GM12891 (cell line): ENCODE measurements at regions not wholly inside any gene's neighbourhood (a gene's known extent, or its start where the extent isn't known, plus 50 kb on each side); places are given as distances from the start of the nearest gene placed in this dataset.

Experiments
- DNase-seq: peaks from one replicate; pipeline ENCODE4 v3.0.0; 2011; ENCODE audit warnings: low spot score; ENCODE audit not compliant: insufficient read length
- FAIRE-seq: peaks from 2 replicates; lab custom pipeline; 2011; peaks lifted over from hg19 to GRCh38; lab: Jason Lieb, UNC
- PAX5 ChIP-seq: IDR thresholded peaks from 2 replicates; pipeline ENCODE4 v1.6.1; 2011; ENCODE audit warnings: low read length, moderate library complexity, mild to moderate bottlenecking; ENCODE audit not compliant: insufficient read depth, severe bottlenecking
- POLR2A ChIP-seq: IDR thresholded peaks from 2 replicates; pipeline ENCODE4 v1.6.1; 2011; ENCODE audit warnings: low read depth, low read length, control low read depth
- POLR2AphosphoS5 ChIP-seq: IDR thresholded peaks from 2 replicates; pipeline ENCODE4 v1.6.1; 2011; ENCODE audit warnings: low read depth, low read length, control low read depth
- POU2F2 ChIP-seq: IDR thresholded peaks from 2 replicates; pipeline ENCODE4 v1.6.1; 2011; ENCODE audit warnings: low read depth, mild to moderate bottlenecking, control low read depth, low read length, moderate library complexity
- SPI1 ChIP-seq: IDR thresholded peaks from 2 replicates; pipeline ENCODE4 v1.6.1; 2011; ENCODE audit warnings: low read depth, low read length, control low read depth
- TAF1 ChIP-seq: IDR thresholded peaks from 2 replicates; pipeline ENCODE4 v1.6.1; 2011; ENCODE audit warnings: low read depth, low read length, control low read depth

- DNase-seq (no peak), FAIRE-seq (peak; percentile 87)
- TF ChIP-seq TAF1 (no peak), SPI1 (no peak), POU2F2 (no peak), POLR2AphosphoS5 (no peak), POLR2A (no peak), PAX5 (no peak)
These were observed 195.5 kb upstream of the BTG1 start for GRCh38 chr12:92341065-92341668.

DNA sequence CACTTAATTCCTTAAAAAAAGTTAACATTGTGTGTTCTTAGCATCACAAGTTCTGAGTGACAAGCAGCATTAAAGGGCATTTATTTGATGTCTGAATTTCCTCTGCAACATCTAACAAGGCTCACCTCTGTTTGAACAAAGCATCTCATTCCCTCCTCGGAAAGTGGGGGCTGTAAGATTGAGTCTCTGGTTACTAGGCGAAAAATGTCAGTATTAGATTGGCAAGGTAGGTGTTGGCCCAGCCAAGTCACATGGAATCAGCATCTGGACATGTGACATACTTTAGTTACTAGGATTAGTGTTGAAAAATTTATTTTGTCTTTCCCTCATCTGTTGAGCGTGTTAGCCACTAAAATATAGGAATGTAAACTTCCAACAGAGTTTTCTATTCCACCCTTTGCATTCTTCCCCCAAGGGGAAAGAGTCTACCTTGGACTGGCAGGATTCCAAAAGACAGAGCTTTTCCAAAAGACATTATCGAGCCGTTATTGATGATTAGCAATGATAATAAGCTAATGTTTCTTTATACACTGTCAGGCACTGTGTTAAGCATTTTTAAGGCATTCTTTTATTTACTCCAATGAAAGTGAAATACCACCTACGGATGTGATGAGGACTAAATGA, 194.9 kb upstream of the BTG1 start:
- TF ChIP-seq POLR2A (no peak), TAF1 (no peak), POLR2AphosphoS5 (no peak), POU2F2 (no peak), PAX5 (no peak)
- no peak for DNase-seq
- peak; percentile 20 for FAIRE-seq

GRCh38 chr12:92340003-92340402, 194.4 kb upstream of the BTG1 start:
- no peak for TF ChIP-seq POLR2AphosphoS5
- DNase-seq = no peak
- no peak for FAIRE-seq

DNA sequence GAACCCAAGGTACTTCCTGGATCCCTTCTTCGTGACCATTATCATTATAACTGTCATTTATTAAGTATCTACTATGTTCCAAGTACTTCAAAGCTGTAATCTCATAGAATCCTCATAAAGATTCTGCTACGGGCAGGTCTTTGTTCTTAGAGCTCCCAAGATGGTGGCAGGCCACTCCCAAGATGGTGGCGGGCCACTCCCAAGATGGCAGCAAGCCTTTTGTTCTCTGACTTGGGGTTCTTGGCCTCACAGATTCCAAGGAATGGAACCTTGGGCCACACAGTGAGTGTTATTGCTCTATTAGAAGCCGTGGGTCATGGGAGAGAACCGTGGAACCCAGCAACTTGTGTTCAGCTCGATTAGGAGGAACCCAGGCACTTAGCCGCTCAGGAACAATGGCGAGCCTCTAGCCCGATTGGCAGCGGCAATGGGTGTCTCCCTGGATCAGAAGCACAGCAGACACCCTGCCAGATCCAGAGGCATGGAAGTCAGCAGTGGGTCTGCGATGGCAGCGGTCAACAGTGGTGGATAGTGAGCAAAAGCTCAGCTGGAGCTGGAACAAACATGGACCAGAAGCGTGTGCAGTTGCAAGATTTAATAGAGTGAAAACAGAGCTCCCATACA, 193.7 kb upstream of the BTG1 start:
- DNase-seq (no peak), FAIRE-seq (peak; percentile 35)
- TF ChIP-seq TAF1 = no peak
- no peak for TF ChIP-seq SPI1
- no peak for TF ChIP-seq POLR2A
- no peak for TF ChIP-seq POU2F2
- TF ChIP-seq POLR2AphosphoS5 = no peak
- TF ChIP-seq PAX5 = no peak

DNA sequence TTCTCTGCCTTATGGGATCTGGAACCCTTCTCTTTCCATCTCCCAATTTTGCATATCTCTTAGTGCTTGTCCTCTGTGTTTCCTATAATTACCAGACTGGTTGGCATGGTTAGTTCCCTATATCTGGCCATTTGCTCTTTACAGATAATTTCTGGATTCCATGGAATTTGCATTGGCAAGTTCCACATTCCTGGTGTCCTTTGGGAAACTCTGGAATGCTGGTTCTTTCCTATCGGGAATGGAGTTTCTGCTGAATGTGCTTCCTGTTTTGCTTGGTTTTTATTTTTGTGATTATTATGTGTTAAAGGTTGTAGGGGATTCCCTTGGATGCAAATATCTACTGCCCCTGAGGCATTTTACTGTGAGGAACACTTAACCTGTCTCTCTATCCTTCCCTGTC, 193.0 kb upstream of the BTG1 start:
- no peak for DNase-seq
- FAIRE-seq = no peak
- TF ChIP-seq POLR2AphosphoS5 (no peak), POLR2A (no peak)

DNA sequence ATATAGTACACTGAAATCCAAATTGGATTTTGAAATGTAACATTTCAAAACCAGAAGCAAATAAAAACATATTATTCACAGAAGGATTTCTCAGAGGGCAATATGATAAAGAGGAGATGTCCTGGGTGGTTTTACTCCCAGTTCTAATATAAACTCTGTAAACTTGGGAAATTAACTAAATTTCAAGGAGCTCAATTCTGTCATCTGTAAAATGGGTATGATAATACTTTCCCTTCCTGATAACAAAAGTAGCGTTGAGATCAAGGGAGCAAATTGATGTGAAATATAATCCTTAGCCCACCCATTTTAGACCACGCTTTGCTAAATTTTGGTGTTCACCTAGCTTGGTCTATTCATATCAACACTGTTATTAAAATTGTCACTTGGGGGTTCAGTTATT, 192.5 kb upstream of the BTG1 start:
- TF ChIP-seq PAX5 = no peak
- TF ChIP-seq SPI1 = no peak
- TF ChIP-seq TAF1 = no peak
- TF ChIP-seq POLR2A = no peak
- TF ChIP-seq POU2F2 = no peak
- TF ChIP-seq POLR2AphosphoS5 = no peak
- DNase-seq (no peak), FAIRE-seq (no peak)

DNA sequence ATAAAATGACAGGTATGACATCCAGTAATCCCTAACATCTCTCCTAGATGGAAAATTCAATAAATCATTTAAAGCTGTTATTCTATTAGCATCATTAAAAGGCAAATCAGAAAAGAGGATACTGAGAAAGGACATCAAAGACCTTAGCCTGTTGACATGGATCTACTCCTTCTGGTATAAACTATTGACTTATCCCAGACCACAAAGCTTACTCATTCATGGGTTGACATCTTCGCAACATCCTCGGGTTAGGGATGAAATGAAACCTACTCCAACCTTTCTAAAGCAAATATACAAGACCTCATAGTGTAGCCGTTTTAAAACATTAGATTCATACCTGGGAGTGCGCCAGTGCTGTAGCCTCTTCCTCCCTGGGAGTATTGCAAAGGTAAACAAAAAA, 191.5 kb upstream of the BTG1 start:
- no peak for TF ChIP-seq PAX5
- TF ChIP-seq POU2F2 = no peak
- TF ChIP-seq POLR2A = no peak
- TF ChIP-seq SPI1 = no peak
- TF ChIP-seq TAF1 = no peak
- TF ChIP-seq POLR2AphosphoS5 = no peak
- FAIRE-seq (peak; percentile 35), DNase-seq (no peak)

DNA sequence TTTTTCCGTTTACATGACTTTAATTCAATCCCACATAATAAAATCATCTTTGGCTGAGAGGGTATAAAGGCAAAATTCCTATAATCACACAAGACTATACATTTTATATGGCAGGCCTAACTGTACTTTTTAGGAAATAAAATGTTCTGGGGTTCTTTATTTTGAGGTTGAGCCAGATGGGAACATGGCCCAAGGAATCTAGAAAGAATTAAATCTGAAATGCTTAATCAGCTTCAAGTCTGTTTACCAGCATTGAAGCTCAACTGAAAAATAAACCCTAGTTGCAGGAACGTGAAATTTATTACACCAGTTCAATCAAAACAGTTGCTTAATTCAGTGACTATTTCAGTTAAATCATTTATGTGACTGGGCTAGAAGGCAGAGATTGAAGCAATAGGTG, 191.0 kb upstream of the BTG1 start:
- FAIRE-seq (no peak), DNase-seq (no peak)
- TF ChIP-seq POU2F2 (no peak), TAF1 (no peak), POLR2A (no peak)

DNA sequence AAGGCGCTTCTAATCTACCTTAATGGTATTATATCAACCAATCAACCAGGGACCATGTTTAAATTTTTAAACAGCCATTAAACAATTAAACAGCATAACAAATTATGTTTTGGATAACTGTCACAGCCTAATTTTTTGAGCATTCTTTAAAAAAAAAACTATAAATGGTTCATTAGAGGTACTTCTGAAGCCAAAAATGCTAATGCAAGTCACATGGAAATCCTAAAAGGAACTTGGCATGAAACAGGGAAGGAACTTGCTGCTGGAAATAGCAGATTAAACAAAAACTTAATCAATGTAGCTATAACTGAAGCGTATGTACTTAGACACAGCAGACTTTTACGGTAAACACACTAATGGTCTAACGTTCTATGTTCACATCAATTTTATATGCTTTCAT, 190.2 kb upstream of the BTG1 start:
- no peak for DNase-seq
- TF ChIP-seq POU2F2 = no peak
- TF ChIP-seq TAF1 = no peak
- no peak for TF ChIP-seq POLR2A
- no peak for TF ChIP-seq SPI1
- TF ChIP-seq PAX5 = no peak
- TF ChIP-seq POLR2AphosphoS5 = no peak
- no peak for FAIRE-seq

- FAIRE-seq (no peak), DNase-seq (no peak)
- no peak for TF ChIP-seq PAX5
- TF ChIP-seq SPI1 = no peak
- TF ChIP-seq POLR2A = no peak
- TF ChIP-seq POLR2AphosphoS5 = no peak
- no peak for TF ChIP-seq POU2F2
- no peak for TF ChIP-seq TAF1
These were observed 188.9 kb upstream of the BTG1 start for GRCh38 chr12:92334552-92334951.
